ENCODE measurements at regions not wholly inside any gene's neighbourhood (a gene's known extent, or its start where the extent isn't known, plus 50 kb on each side); places are given as distances from the start of the nearest gene placed in this dataset.
"Not testable (repeated sequence)": the region's sequence is repeated elsewhere in the genome, so short reads cannot be mapped to it uniquely, and the experiment has no call there.

GRCh38 chr13:20295956-20296355 is 63.8 kb upstream of the GJB6 start:
- Histone ChIP-seq H3K27ac (ENCODE audit: low read depth in 1 of 2, low read length in 2 of 2) (no peak overlapping the region), H3K27me3 (ENCODE audit: control insufficient read depth in 2 of 2, insufficient read depth in 2 of 2, low read length in 2 of 2) (peaks cover 6 to 31% of the 10 kb centered on the region in 2 donors), H4K20me1 (ENCODE audit: insufficient read depth, low read length) (no peaks in the 10 kb centered on the region), H3K4me1 (ENCODE audit: control insufficient read depth in 1 of 2, insufficient read depth in 2 of 2, low read length in 2 of 2) (no peaks in the 10 kb centered on the region), H3K36me3 (replicated peaks in 1 of 2; ENCODE audit: control insufficient read depth in 1 of 2, insufficient read depth in 2 of 2, low read length in 2 of 2) (no peaks in the 10 kb centered on the region), H3K9ac (ENCODE audit: insufficient read depth, low read length, poor library complexity, severe bottlenecking) (no peak overlapping the region), H3K4me2 (replicated peaks; ENCODE audit: extremely low read depth, low read length, poor library complexity, severe bottlenecking) (no peak overlapping the region), H2AFZ (ENCODE audit: insufficient read depth, low read depth, low read length, poor library complexity, severe bottlenecking) (no peak overlapping the region), H3K79me2 (ENCODE audit: insufficient read depth, low read length) (no peaks in the 10 kb centered on the region), H3K9me3 (replicated peaks in 1 of 2; ENCODE audit: control insufficient read depth in 1 of 2, insufficient read depth in 1 of 2, low read length in 2 of 2) (no peaks in the 10 kb centered on the region), H3K4me3 (replicated peaks in 1 of 3; ENCODE audit: low read depth in 2 of 3, low read length in 3 of 3) (no peak overlapping the region)
- no peak for DNase-seq
- peaks cover 29 to 30% (median 30%) of the 10 kb centered on the region in 3 donors for H3K27me3 Mint-ChIP-seq (ENCODE audit: low read depth in 3 of 3)
- H3K36me3 Mint-ChIP-seq, result no peaks in the 10 kb centered on the region
- H3K9me3 Mint-ChIP-seq, result peaks cover 0 to 5% (median 0%) of the 10 kb centered on the region in 7 donors
- TF ChIP-seq CTCF (IDR thresholded peaks at IDR 0.05), result no peak
- no peaks in the 10 kb centered on the region for H3K4me1 Mint-ChIP-seq
- 95% methylated on average over 6 of the region's 8 CpGs for WGBS (ENCODE audit: insufficient coverage)
- H3K27ac Mint-ChIP-seq, result peak overlapping the region in 1 of 7 donors; percentile 46
- intact Hi-C loops (cut with micrococcal nuclease), result no loop called here
- H3K4me3 Mint-ChIP-seq, result no peak overlapping the region

GRCh38 chr13:20294497-20294896 is 62.4 kb upstream of the GJB6 start:
- Mint-ChIP-seq H3K36me3 (no peaks in the 10 kb centered on the region), H3K4me3 (no peak overlapping the region), H3K27ac (no peak overlapping the region), H3K9me3 (peaks cover 0 to 5% (median 0%) of the 10 kb centered on the region in 7 donors), H3K27me3 (ENCODE audit: low read depth in 3 of 3) (peaks cover 15% of the 10 kb centered on the region in 3 donors), H3K4me1 (no peaks in the 10 kb centered on the region)
- H3K79me2 ChIP-seq (ENCODE audit: insufficient read depth, low read length), result no peaks in the 10 kb centered on the region
- H3K9ac ChIP-seq (ENCODE audit: insufficient read depth, low read length, poor library complexity, severe bottlenecking), result no peak overlapping the region
- no peak overlapping the region for H2AFZ ChIP-seq (ENCODE audit: insufficient read depth, low read depth, low read length, poor library complexity, severe bottlenecking)
- no peak overlapping the region for H3K27ac ChIP-seq (ENCODE audit: low read depth in 1 of 2, low read length in 2 of 2)
- H3K27me3 ChIP-seq (ENCODE audit: control insufficient read depth in 2 of 2, insufficient read depth in 2 of 2, low read length in 2 of 2), result peaks cover 0 to 17% of the 10 kb centered on the region in 2 donors
- no peaks in the 10 kb centered on the region for H3K9me3 ChIP-seq (replicated peaks in 1 of 2; ENCODE audit: control insufficient read depth in 1 of 2, insufficient read depth in 1 of 2, low read length in 2 of 2)
- no peaks in the 10 kb centered on the region for H3K36me3 ChIP-seq (replicated peaks in 1 of 2; ENCODE audit: control insufficient read depth in 1 of 2, insufficient read depth in 2 of 2, low read length in 2 of 2)
- no CpG with 5 or more reads among the region's 3 CpGs for whole genome bisulfite sequencing (ENCODE audit: insufficient coverage)
- H3K4me1 ChIP-seq (ENCODE audit: control insufficient read depth in 1 of 2, insufficient read depth in 2 of 2, low read length in 2 of 2), result no peaks in the 10 kb centered on the region
- TF ChIP-seq CTCF (IDR thresholded peaks at IDR 0.05), result peak; percentile 22
- intact Hi-C loops (cut with micrococcal nuclease), result no loop called here
- no peaks in the 10 kb centered on the region for H4K20me1 ChIP-seq (ENCODE audit: insufficient read depth, low read length)
- no peak overlapping the region for H3K4me3 ChIP-seq (replicated peaks in 1 of 3; ENCODE audit: low read depth in 2 of 3, low read length in 3 of 3)
- H3K4me2 ChIP-seq (replicated peaks; ENCODE audit: extremely low read depth, low read length, poor library complexity, severe bottlenecking), result no peak overlapping the region
- DNase-seq, result no peak

- H3K27me3 Mint-ChIP-seq (ENCODE audit: low read depth in 3 of 3); H3K4me2 ChIP-seq (replicated peaks; ENCODE audit: extremely low read depth, low read length, poor library complexity, severe bottlenecking); H3K9ac ChIP-seq (ENCODE audit: insufficient read depth, low read length, poor library complexity, severe bottlenecking); H3K9me3 ChIP-seq (replicated peaks in 1 of 2; ENCODE audit: control insufficient read depth in 1 of 2, insufficient read depth in 1 of 2, low read length in 2 of 2); H3K27ac Mint-ChIP-seq; H3K4me3 Mint-ChIP-seq; H3K4me3 ChIP-seq (replicated peaks in 1 of 3; ENCODE audit: low read depth in 2 of 3, low read length in 3 of 3); intact Hi-C loops (cut with micrococcal nuclease); H3K36me3 ChIP-seq (replicated peaks in 1 of 2; ENCODE audit: control insufficient read depth in 1 of 2, insufficient read depth in 2 of 2, low read length in 2 of 2); H2AFZ ChIP-seq (ENCODE audit: insufficient read depth, low read depth, low read length, poor library complexity, severe bottlenecking); DNase-seq; H3K4me1 Mint-ChIP-seq; H3K79me2 ChIP-seq (ENCODE audit: insufficient read depth, low read length); H3K27ac ChIP-seq (ENCODE audit: low read depth in 1 of 2, low read length in 2 of 2); H4K20me1 ChIP-seq (ENCODE audit: insufficient read depth, low read length); H3K27me3 ChIP-seq (ENCODE audit: control insufficient read depth in 2 of 2, insufficient read depth in 2 of 2, low read length in 2 of 2); H3K4me1 ChIP-seq (ENCODE audit: control insufficient read depth in 1 of 2, insufficient read depth in 2 of 2, low read length in 2 of 2); H3K36me3 Mint-ChIP-seq: not testable (repeated sequence)
- over 99% methylated on average over 22 of the region's 30 CpGs for WGBS (ENCODE audit: insufficient coverage)
- peaks cover 0 to 12% (median 4%) of the 10 kb centered on the region in 7 donors for H3K9me3 Mint-ChIP-seq
These were observed 60.2 kb upstream of the GJB6 start for GRCh38 chr13:20292301-20292700.

All from CD14-positive monocyte (primary cell).